NCI-H226 (cell line): ENCODE measurements at regions not wholly inside any gene's neighbourhood (a gene's known extent, or its start where the extent isn't known, plus 50 kb on each side); places are given as distances from the start of the nearest gene placed in this dataset.
"Not testable (repeated sequence)": the region's sequence is repeated elsewhere in the genome, so short reads cannot be mapped to it uniquely, and the experiment has no call there.

ENCODE experiments used
- DNase-seq: peaks from one replicate; pipeline ENCODE4 v3.0.0-alpha.2; 2015

GRCh38 chr13:95391362-95391761 is 90.1 kb upstream of the ABCC4 start:
- no peak for DNase-seq

GRCh38 chr13:95391785-95392184 is 90.5 kb upstream of the ABCC4 start:
- no peak for DNase-seq

GRCh38 chr13:95392597-95392996 is 91.3 kb upstream of the ABCC4 start:
- DNase-seq = no peak

- DNase-seq = no peak
Measured at GRCh38 chr13:95403349-95404140, 102.3 kb upstream of the ABCC4 start.

GRCh38 chr13:95404141-95404882 is 103.1 kb upstream of the ABCC4 start:
- DNase-seq = peak; percentile 56

- DNase-seq = no peak
Measured at GRCh38 chr13:95406176-95406575, 104.9 kb upstream of the ABCC4 start.

DNA sequence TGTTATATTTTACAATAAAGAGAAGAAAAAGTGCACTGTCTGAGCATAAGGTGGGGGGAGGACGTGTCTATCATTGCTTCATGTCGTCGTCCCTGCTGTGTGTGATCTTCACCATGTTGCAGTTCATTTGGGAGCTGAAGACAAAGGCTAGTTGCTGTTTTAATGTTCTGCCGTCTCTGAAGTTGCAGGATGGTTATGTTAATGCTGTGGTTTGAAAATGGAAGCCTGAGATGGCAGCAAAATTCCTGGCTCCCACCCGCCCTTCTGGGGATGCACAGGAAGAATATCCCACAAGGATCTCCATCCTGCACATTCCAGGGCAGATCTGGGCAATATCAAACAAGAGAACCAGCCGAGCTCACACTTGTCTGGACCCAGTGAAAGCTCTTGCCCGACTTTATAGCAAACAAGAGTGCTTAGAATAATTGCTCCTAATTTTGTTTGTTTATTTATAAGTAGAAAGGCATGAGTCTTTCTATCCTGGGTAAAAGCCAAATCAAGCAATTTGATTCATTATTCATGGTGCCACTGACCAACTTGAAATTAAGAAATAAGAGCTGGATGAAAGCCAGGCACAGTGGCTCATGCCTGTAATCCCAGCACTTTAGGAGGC is 110.3 kb upstream of the ABCC4 start:
- DNase-seq = no peak

GRCh38 chr13:95418946-95419345 is 117.7 kb upstream of the ABCC4 start:
- DNase-seq = no peak

- DNase-seq = no peak
Measured at GRCh38 chr13:95420501-95420900, 119.2 kb upstream of the ABCC4 start.

DNA sequence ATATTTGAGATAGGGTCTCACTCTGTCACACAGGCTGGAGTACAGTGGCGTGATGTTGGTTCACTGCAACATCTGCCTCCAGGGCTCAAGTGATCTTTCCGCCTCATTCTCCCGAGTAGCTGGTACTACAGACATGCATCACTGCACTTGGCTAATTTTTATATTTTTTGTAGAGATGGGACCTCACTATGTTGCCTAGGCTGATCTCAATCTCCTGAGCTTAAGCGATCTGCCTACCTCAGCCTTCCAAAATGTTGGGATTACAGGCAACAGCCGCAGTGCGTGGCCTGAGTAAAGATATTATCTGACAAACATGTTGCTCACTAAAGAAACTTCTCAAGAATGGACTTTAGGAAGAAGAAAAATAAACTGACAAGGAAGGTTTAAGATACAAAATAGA is 125.4 kb upstream of the ABCC4 start:
- no peak for DNase-seq

- not testable (repeated sequence) for DNase-seq
Measured at GRCh38 chr13:95430525-95430924, 122.0 kb upstream of the CLDN10 start.

DNA sequence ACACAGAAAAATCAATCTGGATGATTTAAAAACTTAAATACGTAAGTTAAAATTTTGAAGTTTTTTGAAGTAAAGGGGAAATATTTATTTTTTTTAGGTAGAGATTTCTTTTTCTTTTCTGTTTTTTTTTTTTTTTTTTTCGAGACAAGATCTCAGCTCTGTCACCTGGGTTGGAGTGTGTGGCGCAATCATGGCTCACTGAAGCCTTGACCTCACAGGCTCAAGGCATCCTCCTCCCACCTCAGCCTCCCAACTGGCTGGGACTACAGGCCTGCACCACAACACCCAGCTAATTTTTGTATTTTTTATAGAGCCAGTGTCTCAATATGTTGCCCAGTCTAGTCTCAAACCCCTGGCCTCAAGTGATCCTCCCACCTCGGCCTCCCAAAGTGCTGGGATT is 120.4 kb upstream of the CLDN10 start:
- no peak for DNase-seq

- no peak for DNase-seq
Measured at GRCh38 chr13:95433537-95433936, 119.0 kb upstream of the CLDN10 start.

DNA sequence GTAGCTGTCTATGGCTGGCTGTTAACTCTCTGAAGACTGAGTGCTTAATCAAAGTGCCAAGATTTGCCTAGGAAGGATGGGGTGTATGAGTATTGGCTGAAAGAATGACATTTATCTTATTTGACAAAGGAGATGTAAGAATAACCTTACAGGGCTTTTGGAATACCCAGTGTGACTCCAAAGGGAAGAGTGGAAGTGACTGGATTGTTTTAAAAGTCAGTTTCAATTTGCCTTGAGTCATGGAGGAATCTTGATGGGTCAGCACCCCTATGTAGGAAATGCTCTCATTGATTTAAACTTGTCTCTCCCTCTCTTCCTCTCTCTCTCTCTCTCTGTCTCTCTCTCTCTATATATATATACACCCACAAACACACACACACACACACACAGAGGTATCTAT is 118.4 kb upstream of the CLDN10 start:
- DNase-seq = no peak

DNA sequence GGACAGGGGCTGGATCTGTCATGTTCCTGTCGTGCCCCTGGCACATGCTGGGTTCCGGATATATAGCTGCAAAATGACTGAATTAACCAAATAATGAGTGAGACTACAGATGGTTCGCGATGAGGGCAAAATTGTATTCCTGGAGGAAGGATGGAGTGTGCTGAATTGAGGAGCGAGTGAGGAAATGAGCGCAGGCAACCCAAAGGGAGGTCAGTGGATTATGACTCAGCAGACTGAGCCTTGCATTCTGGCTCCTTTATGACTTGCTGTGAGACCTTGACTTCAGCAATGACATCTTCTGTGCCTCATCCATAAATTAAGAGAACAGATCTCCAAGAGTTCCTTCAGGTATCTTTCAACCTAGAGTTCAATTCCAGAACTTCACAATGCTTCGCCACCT is 115.0 kb upstream of the CLDN10 start:
- no peak for DNase-seq

- DNase-seq = no peak
Measured at GRCh38 chr13:95438297-95438696, 114.2 kb upstream of the CLDN10 start.

DNA sequence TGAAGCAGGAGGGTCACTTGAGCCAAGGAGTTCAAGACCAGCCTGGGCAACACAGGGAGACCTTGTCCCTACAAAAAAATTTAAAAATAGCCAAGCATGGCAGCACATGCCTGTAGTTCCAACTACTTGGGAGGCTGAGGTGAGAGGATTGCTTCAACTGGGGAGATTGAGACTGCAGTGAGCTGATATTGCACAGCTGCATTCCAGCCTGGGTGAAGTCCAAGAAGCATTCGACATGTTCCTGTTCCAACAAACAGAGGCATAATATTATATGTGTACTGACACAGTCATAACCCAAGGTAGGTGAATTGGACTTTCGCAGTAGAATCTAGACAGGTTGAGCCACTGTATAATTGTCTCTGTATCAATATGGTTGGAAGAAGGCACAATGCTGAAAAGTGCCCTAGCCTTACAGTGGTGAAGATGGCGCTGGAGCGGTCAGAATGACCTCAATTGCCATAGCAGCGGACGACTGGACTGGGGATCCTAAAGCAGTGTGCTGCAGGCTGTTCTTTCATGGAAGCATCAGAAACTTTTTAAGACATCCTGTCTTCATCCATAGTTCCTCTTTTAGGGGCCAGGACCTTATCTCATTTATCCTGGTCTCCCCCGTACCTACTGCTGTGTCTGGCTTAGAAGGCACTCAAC is 112.0 kb upstream of the CLDN10 start:
- no peak for DNase-seq

DNA sequence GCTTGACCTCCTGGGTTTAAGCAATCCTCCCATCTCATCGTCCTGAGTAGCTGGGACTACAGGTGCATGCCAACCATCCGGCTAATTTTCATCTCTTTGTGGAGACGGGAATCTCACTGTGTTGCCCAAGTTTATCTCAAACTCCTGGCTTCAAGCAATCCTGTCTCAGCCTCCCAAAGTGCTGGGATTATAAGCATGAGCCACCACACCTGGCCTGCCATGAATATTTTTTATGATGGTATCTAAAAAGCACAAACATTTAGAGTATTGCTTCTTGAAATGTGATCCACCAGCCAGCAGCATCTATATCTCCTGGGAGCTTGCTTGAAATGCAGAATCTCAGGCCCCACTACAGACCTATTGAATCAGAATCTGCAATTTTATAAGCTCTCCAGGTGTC is 111.2 kb upstream of the CLDN10 start:
- DNase-seq = no peak

DNA sequence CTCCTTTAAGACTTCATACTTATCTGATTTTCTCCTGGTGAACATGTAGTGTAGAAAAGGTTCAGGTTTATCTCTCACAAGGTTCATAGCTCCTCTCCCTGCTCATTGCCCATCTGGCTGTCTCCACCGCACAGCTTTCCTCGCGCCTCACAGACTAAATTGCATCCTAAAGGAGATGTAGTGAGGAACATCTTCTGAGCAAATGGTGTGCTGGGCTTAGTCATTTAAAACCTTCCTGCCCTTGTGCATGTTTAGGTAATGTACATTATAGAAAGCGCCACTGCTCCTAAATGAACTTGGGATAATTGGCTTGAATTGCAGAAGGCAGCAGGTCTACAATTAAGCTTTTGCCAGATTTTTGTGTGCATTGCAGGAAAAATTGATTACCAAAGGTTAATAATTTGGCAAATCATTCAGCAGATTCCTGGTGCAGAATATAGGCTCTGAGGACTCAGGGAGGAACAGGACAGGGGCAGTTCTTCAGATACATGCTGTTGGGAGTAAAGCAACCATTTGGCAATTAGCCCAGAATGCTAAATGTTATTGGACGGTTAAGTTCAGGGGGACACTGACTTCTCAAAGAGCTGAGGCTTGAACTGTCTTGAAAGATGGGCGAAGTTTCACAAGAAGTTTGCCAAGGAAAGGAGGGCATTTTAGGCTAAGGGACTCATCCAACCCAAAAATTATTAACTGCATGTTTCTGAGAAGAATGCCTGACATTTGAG is 108.4 kb upstream of the CLDN10 start:
- DNase-seq = no peak

- DNase-seq = no peak
Measured at GRCh38 chr13:95445131-95445530, 107.4 kb upstream of the CLDN10 start.

- no peak for DNase-seq
Measured at GRCh38 chr13:95447814-95448213, 104.7 kb upstream of the CLDN10 start.

- no peak for DNase-seq
Measured at GRCh38 chr13:95451656-95452055, 100.9 kb upstream of the CLDN10 start.

GRCh38 chr13:95452375-95452774 is 100.1 kb upstream of the CLDN10 start:
- peak; percentile 9 for DNase-seq
